BLaER1 treated with 17β-estradiol and CSF1 and Interleukin-3, amounts not matched to agents 10 nM and 100 nM (cell line): ENCODE measurements at regions not wholly inside any gene's neighbourhood (a gene's known extent, or its start where the extent isn't known, plus 50 kb on each side); places are given as distances from the start of the nearest gene placed in this dataset.
A peak's percentile ranks its signal among the peaks of the same experiment; 100 is the strongest.

Experiments used
- H3K27ac ChIP-seq, 11 experiments: shearing (Covaris generic); formaldehyde crosslinking; 2 replicates each; pipeline ENCODE4 v1.8.1; 2022
- H3K27me3 ChIP-seq, 11 experiments: shearing (Covaris generic); formaldehyde crosslinking; 2 replicates each; pipeline ENCODE4 v1.8.1; 2022
- H3K36me3 ChIP-seq, 11 experiments: shearing (Covaris generic); formaldehyde crosslinking; 2 replicates each; pipeline ENCODE4 v1.8.1; 2022
- H3K4me1 ChIP-seq, 10 experiments: shearing (Covaris generic); formaldehyde crosslinking; 2 replicates each; pipeline ENCODE4 v1.8.1; 2022
- H3K4me2 ChIP-seq, 11 experiments: shearing (Covaris generic); formaldehyde crosslinking; 2 replicates each; pipeline ENCODE4 v1.8.1; 2022
- H3K4me3 ChIP-seq, 10 experiments: shearing (Covaris generic); formaldehyde crosslinking; 2 replicates each; pipeline ENCODE4 v1.8.1; 2022
- H3K9ac ChIP-seq, 11 experiments: shearing (Covaris generic); formaldehyde crosslinking; 2 replicates each; pipeline ENCODE4 v1.8.1; 2022
- H3K9me3 ChIP-seq, 11 experiments: shearing (Covaris generic); formaldehyde crosslinking; replicated peaks in 1 of 11; 2 replicates each; pipeline ENCODE4 v1.8.1; 2022
- H4K20me1 ChIP-seq, 11 experiments: shearing (Covaris generic); formaldehyde crosslinking; 2 replicates each; pipeline ENCODE4 v1.8.1; 2022
- Cebpa-rat ChIP-seq, 11 experiments: shearing (Covaris generic); IDR thresholded peaks; 2 replicates each; pipeline ENCODE4 v1.8.1; 2022

- Histone ChIP-seq H3K4me1 (peaks cover 15 to 25% (median 20%) of the 10 kb centered on the region in 10 experiments; a peak in 19 of 20 replicates), H3K36me3 (no peaks in the 10 kb centered on the region), H3K4me3 (no peak overlapping the region), H3K9me3 (no peaks in the 10 kb centered on the region), H3K27me3 (peaks cover 18 to 50% (median 44%) of the 10 kb centered on the region in 11 experiments), H3K4me2 (peak overlapping the region in 9 of 11 experiments; percentile 23 to 75 (median 48); a peak in 14 of 22 replicates), H4K20me1 (peaks cover 0 to 48% (median 20%) of the 10 kb centered on the region in 11 experiments; a peak in 12 of 22 replicates), H3K9ac (no peak overlapping the region), H3K27ac (no peak overlapping the region)
- no peak for TF ChIP-seq Cebpa-rat (IDR thresholded peaks at IDR 0.05)
These were observed 106.0 kb upstream of the LINGO1 start for GRCh38 chr15:77738441-77739302.

- no peaks in the 10 kb centered on the region for H3K36me3 ChIP-seq
- H3K9ac ChIP-seq: no peak overlapping the region
- H3K9me3 ChIP-seq: no peaks in the 10 kb centered on the region
- H4K20me1 ChIP-seq: peaks cover 0 to 47% (median 20%) of the 10 kb centered on the region in 11 experiments; a peak in 12 of 22 replicates
- no peak overlapping the region for H3K4me3 ChIP-seq
- peak overlapping the region in 2 of 11 experiments; percentile 47 to 75; a peak in 2 of 22 replicates for H3K4me2 ChIP-seq
- TF ChIP-seq Cebpa-rat (IDR thresholded peaks at IDR 0.05): no peak
- H3K27ac ChIP-seq: no peak overlapping the region
- H3K4me1 ChIP-seq: peaks cover 15 to 25% (median 20%) of the 10 kb centered on the region in 10 experiments; a peak in 19 of 20 replicates
- peaks cover 16 to 43% (median 37%) of the 10 kb centered on the region in 11 experiments for H3K27me3 ChIP-seq
These were observed 105.3 kb upstream of the LINGO1 start for GRCh38 chr15:77738038-77738370.

- H3K27me3 ChIP-seq: peaks cover 11 to 38% (median 32%) of the 10 kb centered on the region in 11 experiments
- H3K27ac ChIP-seq: no peak overlapping the region
- no peak overlapping the region for H3K4me3 ChIP-seq
These were observed 104.7 kb upstream of the LINGO1 start for GRCh38 chr15:77737238-77738037.

DNA sequence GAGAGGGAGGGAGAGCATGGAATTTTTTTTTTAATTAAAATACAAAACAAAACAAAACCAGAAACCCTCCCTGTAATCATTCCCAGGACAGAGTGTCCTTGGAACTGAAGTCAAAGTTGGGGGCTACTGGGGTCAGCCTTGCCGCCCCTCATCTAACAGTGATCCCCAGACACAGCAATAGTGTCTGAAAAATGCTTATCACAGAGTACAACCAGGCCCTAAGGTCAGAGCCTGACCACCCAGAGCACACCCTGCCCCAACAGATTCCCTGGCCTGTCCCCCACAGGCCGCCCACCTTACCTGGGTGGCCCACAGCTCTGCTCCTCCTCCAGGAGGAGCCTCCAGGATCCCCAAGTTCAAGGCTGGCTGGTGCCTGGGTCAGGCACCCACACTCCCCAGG lies 101.6 kb upstream of the LINGO1 start:
- Histone ChIP-seq H4K20me1 (peaks cover 0 to 26% (median 0%) of the 10 kb centered on the region in 11 experiments; a peak in 11 of 22 replicates), H3K4me2 (no peak overlapping the region), H3K9me3 (no peaks in the 10 kb centered on the region), H3K36me3 (no peaks in the 10 kb centered on the region), H3K27ac (no peak overlapping the region), H3K4me3 (no peak overlapping the region), H3K9ac (no peak overlapping the region), H3K4me1 (peaks cover 7 to 17% (median 12%) of the 10 kb centered on the region in 10 experiments; a peak in 18 of 20 replicates), H3K27me3 (peaks cover 0 to 6% (median 2%) of the 10 kb centered on the region in 11 experiments; a peak in 6 of 22 replicates)
- no peak for TF ChIP-seq Cebpa-rat (IDR thresholded peaks at IDR 0.05)

More at GRCh38 chr15:77737238-77738037, 104.7 kb upstream of the LINGO1 start:
- Histone ChIP-seq H3K9me3 (no peaks in the 10 kb centered on the region), H3K4me2 (peak overlapping the region in 3 of 11 experiments; percentile 14 to 75 (median 52); a peak in 4 of 22 replicates), H3K4me1 (peaks cover 15 to 25% (median 21%) of the 10 kb centered on the region in 10 experiments; a peak in 19 of 20 replicates), H3K9ac (no peak overlapping the region), H4K20me1 (peaks cover 0 to 47% (median 18%) of the 10 kb centered on the region in 11 experiments; a peak in 12 of 22 replicates), H3K36me3 (no peaks in the 10 kb centered on the region)
- TF ChIP-seq Cebpa-rat (IDR thresholded peaks at IDR 0.05): no peak

DNA sequence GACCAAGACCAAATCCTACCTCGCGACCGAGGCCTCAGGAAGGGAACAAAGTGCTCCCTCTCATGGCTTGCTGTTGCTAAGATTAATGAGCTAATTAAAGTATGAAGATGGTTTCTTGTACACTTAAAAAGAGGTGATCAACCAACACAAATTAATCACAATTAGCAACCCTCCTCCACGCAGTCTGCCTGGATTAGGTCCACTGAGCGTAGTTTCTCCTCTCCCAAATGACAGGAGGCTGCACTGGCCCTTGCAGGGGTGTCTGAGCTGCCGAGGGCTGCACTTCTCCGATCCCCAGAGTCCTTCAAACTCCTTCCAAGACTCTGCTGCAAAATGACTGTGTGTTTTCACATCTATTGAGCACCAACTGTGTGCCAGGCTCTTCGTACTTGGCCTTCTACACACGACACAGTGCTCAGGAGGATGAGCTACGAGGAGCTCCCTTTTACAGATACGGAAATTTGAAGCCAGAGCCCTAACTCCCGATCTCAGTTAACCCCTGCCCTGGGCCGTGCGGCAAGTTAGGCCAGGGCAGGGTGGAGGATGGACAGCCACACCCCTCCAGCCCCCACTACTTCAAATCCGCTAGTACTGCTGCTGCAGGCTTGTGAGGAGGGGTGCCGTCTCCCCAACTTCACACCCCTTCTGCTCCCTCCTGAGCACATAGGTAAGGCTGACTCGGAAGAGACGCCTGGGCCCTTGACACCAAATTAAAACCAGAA lies 101.0 kb upstream of the LINGO1 start:
- peaks cover 0 to under 1% (median 0%) of the 10 kb centered on the region in 11 experiments; a peak in 3 of 22 replicates for H3K27me3 ChIP-seq
- no peak for TF ChIP-seq Cebpa-rat (IDR thresholded peaks at IDR 0.05)

DNA sequence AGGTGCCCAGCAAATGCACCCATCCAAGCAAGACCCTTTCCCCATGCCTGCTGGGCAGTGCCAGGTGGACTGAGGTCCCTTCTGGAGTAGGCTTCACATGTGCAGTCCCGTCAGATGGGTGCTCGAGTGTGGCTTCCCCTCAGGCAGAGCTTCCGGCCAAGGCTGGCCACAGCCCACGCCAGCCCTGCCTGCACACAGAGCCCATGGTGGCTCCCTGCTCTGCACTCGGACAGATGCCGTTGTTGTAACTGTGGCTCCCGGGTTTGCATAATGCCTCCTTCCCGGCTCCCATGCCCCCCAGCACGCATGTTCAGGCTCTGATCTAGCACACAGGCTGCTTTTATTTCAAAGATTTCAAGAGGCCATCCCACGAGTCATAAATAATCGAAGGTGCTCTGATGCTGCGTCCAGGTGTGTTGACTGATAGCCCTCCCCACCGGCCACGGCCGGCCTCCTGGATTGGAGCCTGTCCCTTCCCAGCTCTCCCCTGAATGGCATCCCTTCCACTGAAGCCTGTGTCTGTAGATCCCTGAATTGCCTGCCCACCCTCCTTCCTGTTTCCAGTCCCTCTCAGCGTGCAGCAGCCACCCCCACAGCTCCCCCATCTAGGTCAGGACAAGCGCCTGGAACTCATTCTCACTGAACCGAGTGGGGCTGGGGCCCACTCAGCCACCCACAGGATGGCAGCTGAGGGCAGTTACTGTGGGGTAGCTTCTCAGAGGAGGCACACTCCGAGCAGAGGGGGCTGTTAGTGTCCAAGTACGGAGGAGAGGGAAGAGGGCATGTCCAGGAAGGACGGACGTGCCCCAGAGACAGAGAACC lies 100.0 kb upstream of the LINGO1 start:
- TF ChIP-seq Cebpa-rat (IDR thresholded peaks at IDR 0.05): no peak
- Histone ChIP-seq H3K27me3 (no peaks in the 10 kb centered on the region), H3K4me2 (no peak overlapping the region), H3K27ac (no peak overlapping the region), H3K9ac (no peak overlapping the region), H3K4me1 (peaks cover 0 to 15% (median 2%) of the 10 kb centered on the region in 10 experiments; a peak in 7 of 20 replicates), H3K9me3 (no peaks in the 10 kb centered on the region), H4K20me1 (peaks cover 0 to 31% (median 0%) of the 10 kb centered on the region in 11 experiments; a peak in 8 of 22 replicates), H3K36me3 (no peaks in the 10 kb centered on the region), H3K4me3 (no peak overlapping the region)

More for the DNA sequence above, 101.0 kb upstream of the LINGO1 start:
- H3K9ac ChIP-seq: no peak overlapping the region
- H3K27ac ChIP-seq: no peak overlapping the region
- no peak overlapping the region for H3K4me3 ChIP-seq
- no peaks in the 10 kb centered on the region for H3K36me3 ChIP-seq
- peaks cover 0 to 31% (median 0%) of the 10 kb centered on the region in 11 experiments; a peak in 9 of 22 replicates for H4K20me1 ChIP-seq
- H3K4me2 ChIP-seq: no peak overlapping the region
- no peaks in the 10 kb centered on the region for H3K9me3 ChIP-seq
- peaks cover 3 to 17% (median 7%) of the 10 kb centered on the region in 10 experiments; a peak in 18 of 20 replicates for H3K4me1 ChIP-seq

DNA sequence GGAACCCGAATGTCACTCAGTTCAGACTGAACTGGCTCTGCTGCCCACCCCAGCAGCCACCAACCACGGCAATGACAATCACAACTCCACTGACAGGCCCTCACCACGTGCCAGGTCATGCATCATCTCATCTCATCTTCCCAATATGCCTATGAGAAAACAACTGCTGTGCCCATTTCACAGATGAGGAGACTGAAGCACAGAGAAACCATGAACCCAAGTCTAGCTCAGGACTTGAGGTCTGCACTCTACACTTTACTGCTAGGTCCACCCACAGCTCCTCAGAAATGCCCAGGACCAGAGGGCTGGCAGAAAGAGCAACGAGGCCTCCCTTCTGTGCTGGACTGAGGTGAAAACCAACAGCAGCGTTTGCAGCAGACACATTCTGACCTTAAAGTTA lies 99.2 kb upstream of the LINGO1 start:
- no peak overlapping the region for H3K4me2 ChIP-seq
- no peaks in the 10 kb centered on the region for H3K36me3 ChIP-seq
- H3K27ac ChIP-seq: no peak overlapping the region
- no peak for TF ChIP-seq Cebpa-rat (IDR thresholded peaks at IDR 0.05)
- no peak overlapping the region for H3K9ac ChIP-seq
- no peaks in the 10 kb centered on the region for H3K9me3 ChIP-seq
- peaks cover 0 to 31% (median 0%) of the 10 kb centered on the region in 11 experiments; a peak in 7 of 22 replicates for H4K20me1 ChIP-seq
- no peak overlapping the region for H3K4me3 ChIP-seq
- H3K4me1 ChIP-seq: peaks cover 0 to 8% (median 0%) of the 10 kb centered on the region in 10 experiments; a peak in 5 of 20 replicates
- H3K27me3 ChIP-seq: no peaks in the 10 kb centered on the region
